OCI-LY3 (cell line): ENCODE measurements at regions not wholly inside any gene's neighbourhood (a gene's known extent, or its start where the extent isn't known, plus 50 kb on each side); places are given as distances from the start of the nearest gene placed in this dataset.

Source experiments
- H2AFZ ChIP-seq: fragments of 200-600, 300-600 bp; shearing (Covaris generic); 2 replicates; pipeline ENCODE4 v1.6.0; 2014; ENCODE audit warnings: antibody characterized with exemption, low read depth, low read length
- H3K27ac ChIP-seq: fragments of 200-600, 300-600 bp; sonication (generic); 2 replicates; pipeline ENCODE4 v1.5.1; 2014; ENCODE audit warnings: mild to moderate bottlenecking, low read length, moderate library complexity, mixed read lengths
- H3K27me3 ChIP-seq: fragments of 200-600, 300-600 bp; sonication (generic); 2 replicates; pipeline ENCODE4 v1.6.1; 2014; ENCODE audit warnings: low read depth, low read length, mixed read lengths
- H3K36me3 ChIP-seq: fragments of 200-600, 300-600 bp; sonication (generic); replicated peaks from 2 replicates; pipeline ENCODE3; 2014; ENCODE audit warnings: low read depth, low read length, mixed read lengths
- H3K4me1 ChIP-seq: fragments of 300-600, 200-600 bp; sonication (generic); 2 replicates; pipeline ENCODE4 v1.6.1; 2014; ENCODE audit warnings: low read length, mixed read lengths
- H3K4me2 ChIP-seq: fragments of 200-600, 300-600 bp; sonication (generic); 2 replicates; pipeline ENCODE4 v1.6.1; 2014; ENCODE audit warnings: low read length, mixed read lengths
- H3K4me3 ChIP-seq: fragments of 300-600, 200-600 bp; sonication (generic); 2 replicates; pipeline ENCODE4 v1.5.1; 2014; ENCODE audit warnings: antibody characterized with exemption, mild to moderate bottlenecking, low read length, moderate library complexity
- H3K79me2 ChIP-seq: fragments of 300-600, 200-600 bp; shearing (Covaris generic); 2 replicates; pipeline ENCODE4 v1.6.1; 2014; ENCODE audit warnings: mild to moderate bottlenecking, low read length, mixed read lengths
- H3K9ac ChIP-seq: fragments of 300-600, 200-600 bp; shearing (Covaris generic); 2 replicates; pipeline ENCODE4 v1.6.0; 2014; ENCODE audit warnings: mild to moderate bottlenecking, low read length, moderate library complexity
- H3K9me3 ChIP-seq: fragments of 200-600, 300-600 bp; shearing (Covaris generic); 2 replicates; pipeline ENCODE4 v1.6.1; 2014; ENCODE audit warnings: low read length, mixed read lengths; ENCODE audit not compliant: insufficient read depth
- H4K20me1 ChIP-seq: fragments of 200-600, 300-600 bp; sonication (generic); 2 replicates; pipeline ENCODE4 v1.6.1; 2016; ENCODE audit warnings: low read length, mixed read lengths; ENCODE audit not compliant: insufficient read depth
- EZH2phosphoT487 ChIP-seq: fragments of 200-600 bp; shearing (Covaris generic); IDR thresholded peaks from 2 replicates; pipeline ENCODE4 v1.6.1; 2018; ENCODE audit warnings: antibody characterized with exemption, mixed run types, low read depth
- TF ChIP-seq, protein P1 (sequence below): fragments of 200-600, 300-600 bp; sonication (generic); IDR thresholded peaks from 2 replicates; pipeline ENCODE4 v1.5.1; 2014; ENCODE audit warnings: antibody characterized with exemption, low read length, low read depth

DNA sequence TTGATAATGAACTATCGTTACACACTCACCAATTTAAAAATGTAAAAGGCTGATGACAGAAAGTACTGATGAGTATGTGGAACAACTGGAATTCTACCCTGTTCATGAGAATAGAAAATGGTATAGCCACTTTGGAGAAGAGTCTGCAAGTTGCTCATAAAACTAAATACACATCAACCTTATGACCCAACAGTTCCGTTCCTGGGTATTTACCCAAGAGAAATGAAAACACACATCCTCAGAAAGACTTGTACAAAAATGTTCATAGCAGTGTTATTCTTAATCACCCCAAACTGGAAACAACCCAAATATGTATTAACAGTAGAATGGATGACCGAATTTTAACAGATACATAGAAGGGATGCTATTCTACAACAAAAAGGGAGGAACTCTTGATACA, 145.7 kb upstream of the LRFN2 start:
- no peaks in the 10 kb centered on the region for H3K36me3 ChIP-seq
- H3K79me2 ChIP-seq, result no peaks in the 10 kb centered on the region
- TF ChIP-seq, protein P1, sequence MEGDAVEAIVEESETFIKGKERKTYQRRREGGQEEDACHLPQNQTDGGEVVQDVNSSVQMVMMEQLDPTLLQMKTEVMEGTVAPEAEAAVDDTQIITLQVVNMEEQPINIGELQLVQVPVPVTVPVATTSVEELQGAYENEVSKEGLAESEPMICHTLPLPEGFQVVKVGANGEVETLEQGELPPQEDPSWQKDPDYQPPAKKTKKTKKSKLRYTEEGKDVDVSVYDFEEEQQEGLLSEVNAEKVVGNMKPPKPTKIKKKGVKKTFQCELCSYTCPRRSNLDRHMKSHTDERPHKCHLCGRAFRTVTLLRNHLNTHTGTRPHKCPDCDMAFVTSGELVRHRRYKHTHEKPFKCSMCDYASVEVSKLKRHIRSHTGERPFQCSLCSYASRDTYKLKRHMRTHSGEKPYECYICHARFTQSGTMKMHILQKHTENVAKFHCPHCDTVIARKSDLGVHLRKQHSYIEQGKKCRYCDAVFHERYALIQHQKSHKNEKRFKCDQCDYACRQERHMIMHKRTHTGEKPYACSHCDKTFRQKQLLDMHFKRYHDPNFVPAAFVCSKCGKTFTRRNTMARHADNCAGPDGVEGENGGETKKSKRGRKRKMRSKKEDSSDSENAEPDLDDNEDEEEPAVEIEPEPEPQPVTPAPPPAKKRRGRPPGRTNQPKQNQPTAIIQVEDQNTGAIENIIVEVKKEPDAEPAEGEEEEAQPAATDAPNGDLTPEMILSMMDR, result no peak
- TF ChIP-seq EZH2phosphoT487, result no peak
- H4K20me1 ChIP-seq, result no peaks in the 10 kb centered on the region
- H3K4me1 ChIP-seq, result peaks cover 11% of the 10 kb centered on the region
- H3K27me3 ChIP-seq, result peaks cover 17% of the 10 kb centered on the region
- no peak overlapping the region for H2AFZ ChIP-seq
- no peak overlapping the region for H3K4me3 ChIP-seq
- H3K27ac ChIP-seq, result no peak overlapping the region
- no peaks in the 10 kb centered on the region for H3K9me3 ChIP-seq
- no peak overlapping the region for H3K4me2 ChIP-seq
- H3K9ac ChIP-seq, result no peak overlapping the region

DNA sequence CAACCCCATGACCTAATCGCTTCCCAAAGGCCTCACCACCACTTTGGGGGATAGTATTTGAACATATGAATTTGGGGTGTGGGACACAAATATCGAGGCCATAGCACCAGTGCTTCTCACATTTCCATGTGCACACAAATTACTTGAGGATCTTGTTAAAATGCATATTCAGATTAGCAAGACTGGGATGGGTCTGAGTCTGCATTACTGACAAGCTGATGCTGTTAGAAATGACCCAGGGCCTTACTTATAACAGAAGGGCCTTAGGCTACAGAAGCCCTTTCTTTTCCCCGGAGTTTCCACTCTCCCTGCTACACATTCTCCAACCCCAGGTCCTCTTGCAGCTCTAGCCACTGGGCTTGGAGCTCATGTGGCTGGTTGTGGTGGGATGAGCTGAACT, 141.5 kb upstream of the LRFN2 start:
- H4K20me1 ChIP-seq, result no peaks in the 10 kb centered on the region
- peaks cover 18% of the 10 kb centered on the region for H3K4me1 ChIP-seq
- H3K9me3 ChIP-seq, result no peaks in the 10 kb centered on the region
- no peaks in the 10 kb centered on the region for H3K36me3 ChIP-seq
- no peak overlapping the region for H3K9ac ChIP-seq
- no peak overlapping the region for H2AFZ ChIP-seq
- no peaks in the 10 kb centered on the region for H3K79me2 ChIP-seq
- H3K27ac ChIP-seq, result no peak overlapping the region
- no peak overlapping the region for H3K4me3 ChIP-seq
- no peaks in the 10 kb centered on the region for H3K27me3 ChIP-seq
- no peak for TF ChIP-seq EZH2phosphoT487
- TF ChIP-seq, protein P1, result no peak
- no peak overlapping the region for H3K4me2 ChIP-seq

DNA sequence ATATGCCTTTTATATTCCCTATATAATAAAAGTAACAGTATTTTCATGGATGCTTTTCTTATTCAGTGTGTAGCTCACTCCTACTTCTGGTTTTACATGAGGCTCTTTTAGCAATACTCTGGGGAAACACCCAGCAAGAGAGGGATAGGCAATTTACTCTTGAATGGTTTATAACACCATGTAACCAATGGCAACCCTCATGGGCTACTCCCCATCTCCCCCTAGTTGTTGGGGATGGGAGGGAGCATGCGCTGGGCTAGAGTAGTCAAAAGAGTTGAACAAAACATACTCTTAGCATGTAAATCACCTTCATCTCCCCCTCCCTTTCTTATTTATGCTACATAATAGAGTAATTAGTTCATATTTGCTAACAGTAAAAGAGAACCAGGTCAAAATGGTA, 140.1 kb upstream of the LRFN2 start:
- Histone ChIP-seq H3K79me2 (no peaks in the 10 kb centered on the region), H3K36me3 (no peaks in the 10 kb centered on the region), H4K20me1 (no peaks in the 10 kb centered on the region), H3K27ac (no peak overlapping the region), H3K4me2 (no peak overlapping the region), H3K4me1 (peaks cover 12% of the 10 kb centered on the region), H3K27me3 (no peaks in the 10 kb centered on the region), H3K9ac (no peak overlapping the region), H3K9me3 (no peaks in the 10 kb centered on the region), H2AFZ (no peak overlapping the region), H3K4me3 (no peak overlapping the region)
- TF ChIP-seq EZH2phosphoT487, result no peak
- TF ChIP-seq, protein P1, result no peak

DNA sequence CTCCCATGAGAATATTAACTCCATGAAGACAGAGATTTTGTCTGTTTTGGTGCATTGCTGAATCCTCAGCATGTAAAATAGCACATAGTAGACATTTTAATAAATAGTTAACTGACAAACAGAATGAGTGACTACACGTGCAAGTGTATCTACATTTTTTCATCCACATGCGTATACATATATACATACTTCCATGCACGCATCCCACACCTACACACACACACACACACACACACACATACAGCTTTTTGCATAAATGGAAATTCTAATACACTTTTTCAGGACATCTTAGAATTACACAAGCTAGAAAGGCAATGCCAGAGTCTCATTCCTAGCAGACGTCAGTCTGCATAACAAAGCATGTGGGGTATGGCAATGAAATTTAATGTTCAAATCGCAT, 139.7 kb upstream of the LRFN2 start:
- Histone ChIP-seq H3K36me3 (no peaks in the 10 kb centered on the region), H3K4me2 (no peak overlapping the region), H3K79me2 (no peaks in the 10 kb centered on the region), H2AFZ (no peak overlapping the region), H4K20me1 (no peaks in the 10 kb centered on the region), H3K4me3 (no peak overlapping the region), H3K4me1 (peaks cover 14% of the 10 kb centered on the region), H3K27ac (no peak overlapping the region), H3K9ac (no peak overlapping the region), H3K9me3 (no peaks in the 10 kb centered on the region), H3K27me3 (no peaks in the 10 kb centered on the region)
- TF ChIP-seq, protein P1, result no peak
- no peak for TF ChIP-seq EZH2phosphoT487
